Loucy (cell line): ENCODE measurements at regions not wholly inside any gene's neighbourhood (a gene's known extent, or its start where the extent isn't known, plus 50 kb on each side); places are given as distances from the start of the nearest gene placed in this dataset.

ENCODE experiments used
- H2AFZ ChIP-seq: fragments of 200-600 bp; sonication (generic); 2 replicates; pipeline ENCODE4 v1.6.0; 2016; ENCODE audit warnings: antibody characterized with exemption, mild to moderate bottlenecking, low read length, moderate library complexity
- H3F3A ChIP-seq: fragments of 200-600 bp; 2 replicates; pipeline ENCODE4 v1.6.0; 2016; ENCODE audit warnings: antibody characterized with exemption, low read depth, mild to moderate bottlenecking
- H3K27me3 ChIP-seq: fragments of 200-600 bp; sonication (generic); 2 replicates; pipeline ENCODE4 v1.6.1; 2014; ENCODE audit warnings: low read length, mild to moderate bottlenecking; ENCODE audit not compliant: insufficient read depth, poor library complexity, severe bottlenecking
- H3K36me3 ChIP-seq: fragments of 200-600 bp; sonication (generic); 2 replicates; pipeline ENCODE4 v1.6.1; 2016; ENCODE audit warnings: low read length; ENCODE audit not compliant: insufficient read depth
- H3K4me1 ChIP-seq: fragments of 200-600 bp; sonication (generic); 2 replicates; pipeline ENCODE4 v1.5.1; 2014; ENCODE audit warnings: low read length, mild to moderate bottlenecking; ENCODE audit not compliant: insufficient read depth, poor library complexity, severe bottlenecking
- H3K4me2 ChIP-seq: fragments of 200-600 bp; sonication (generic); 2 replicates; pipeline ENCODE4 v1.6.0; 2014; ENCODE audit warnings: antibody characterized with exemption, low read length, low read depth, mild to moderate bottlenecking; ENCODE audit not compliant: poor library complexity, severe bottlenecking
- H3K4me3 ChIP-seq: fragments of 200-600 bp; sonication (generic); 2 replicates; pipeline ENCODE4 v1.5.1; 2014; ENCODE audit warnings: low read length, mild to moderate bottlenecking, mixed read lengths; ENCODE audit not compliant: poor library complexity, severe bottlenecking
- H3K79me2 ChIP-seq: fragments of 200-600 bp; sonication (generic); 2 replicates; pipeline ENCODE4 v1.6.1; 2014; ENCODE audit warnings: low read length; ENCODE audit not compliant: insufficient read depth
- H3K9ac ChIP-seq: fragments of 200-600 bp; sonication (generic); 2 replicates; pipeline ENCODE4 v1.6.0; 2014; ENCODE audit warnings: mild to moderate bottlenecking, low read depth, low read length, moderate library complexity; ENCODE audit not compliant: poor library complexity, severe bottlenecking
- H3K9me2 ChIP-seq: fragments of 200-600 bp; sonication (generic); replicated peaks from 2 replicates; pipeline ENCODE4 v1.6.1; 2016; ENCODE audit warnings: low read depth, low read length, mixed read lengths
- H3K9me3 ChIP-seq: fragments of 200-600 bp; sonication (generic); 2 replicates; pipeline ENCODE4 v1.6.1; 2014; ENCODE audit warnings: mild to moderate bottlenecking, antibody characterized with exemption, low read length, low read depth; ENCODE audit not compliant: insufficient read depth
- H4K20me1 ChIP-seq: fragments of 200-600 bp; sonication (generic); 2 replicates; pipeline ENCODE4 v1.6.0; 2014; ENCODE audit warnings: antibody characterized with exemption, low read length, mild to moderate bottlenecking; ENCODE audit not compliant: insufficient read depth, poor library complexity, severe bottlenecking
- EZH2phosphoT487 ChIP-seq: fragments of 200-600 bp; IDR thresholded peaks from 2 replicates; pipeline ENCODE4 v1.6.1; 2018; ENCODE audit warnings: antibody characterized with exemption, mild to moderate bottlenecking, moderate library complexity, borderline replicate concordance
- TF ChIP-seq, protein P1 (sequence below): fragments of 200-600 bp; sonication (generic); conservative IDR thresholded peaks from 2 replicates; pipeline ENCODE4 v1.5.1; 2014; ENCODE audit warnings: mild to moderate bottlenecking, antibody characterized with exemption, low read length

DNA sequence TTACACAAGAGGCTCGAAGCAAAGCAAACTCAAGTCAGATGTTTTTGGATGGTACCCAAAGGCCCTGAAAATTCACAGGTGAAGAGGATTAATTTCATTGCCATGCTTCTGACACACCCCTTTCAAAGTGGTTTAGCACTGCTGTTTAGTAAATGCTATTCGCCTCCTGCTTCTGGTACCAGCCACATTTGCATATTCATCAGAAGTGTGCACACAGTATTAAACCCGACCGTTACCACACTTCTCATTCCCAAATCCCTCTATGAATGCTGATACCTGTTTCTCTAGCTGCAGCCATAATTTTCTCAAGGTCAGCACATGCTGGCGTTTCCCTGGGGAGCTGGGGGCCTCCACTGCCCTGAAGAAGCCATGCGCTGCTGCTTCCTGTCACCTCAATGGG is 179.8 kb upstream of the DAB1 start:
- H3K36me3 ChIP-seq: no peaks in the 10 kb centered on the region
- peak overlapping the region; percentile 87 for H3K4me2 ChIP-seq

DNA sequence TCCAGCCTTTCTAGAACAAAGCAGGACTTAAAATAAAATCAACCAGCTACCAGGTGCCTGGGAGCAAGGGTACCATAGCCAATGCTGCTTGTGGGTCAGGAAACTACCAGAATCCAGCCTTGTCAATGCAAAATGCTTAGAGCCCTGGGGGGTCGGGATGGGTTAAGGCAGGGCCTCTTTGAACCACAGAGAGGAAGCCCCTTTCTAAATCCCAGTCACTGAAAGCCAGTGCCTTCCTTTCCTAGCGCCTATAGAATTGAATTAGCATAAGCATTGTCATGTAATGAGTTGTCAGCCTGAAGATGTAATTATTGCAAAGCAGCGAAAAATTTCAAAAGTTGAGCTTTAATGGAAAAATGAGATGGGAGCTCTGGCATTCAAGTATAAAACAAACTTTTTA is 176.6 kb upstream of the DAB1 start:
- no peaks in the 10 kb centered on the region for H3F3A ChIP-seq
- no peaks in the 10 kb centered on the region for H3K79me2 ChIP-seq
- H3K27me3 ChIP-seq: no peaks in the 10 kb centered on the region
- H3K9me3 ChIP-seq: no peaks in the 10 kb centered on the region
- no peaks in the 10 kb centered on the region for H3K9me2 ChIP-seq
- H3K4me3 ChIP-seq: no peak overlapping the region
- H2AFZ ChIP-seq: no peak overlapping the region
- H4K20me1 ChIP-seq: no peaks in the 10 kb centered on the region
- TF ChIP-seq, protein P1, sequence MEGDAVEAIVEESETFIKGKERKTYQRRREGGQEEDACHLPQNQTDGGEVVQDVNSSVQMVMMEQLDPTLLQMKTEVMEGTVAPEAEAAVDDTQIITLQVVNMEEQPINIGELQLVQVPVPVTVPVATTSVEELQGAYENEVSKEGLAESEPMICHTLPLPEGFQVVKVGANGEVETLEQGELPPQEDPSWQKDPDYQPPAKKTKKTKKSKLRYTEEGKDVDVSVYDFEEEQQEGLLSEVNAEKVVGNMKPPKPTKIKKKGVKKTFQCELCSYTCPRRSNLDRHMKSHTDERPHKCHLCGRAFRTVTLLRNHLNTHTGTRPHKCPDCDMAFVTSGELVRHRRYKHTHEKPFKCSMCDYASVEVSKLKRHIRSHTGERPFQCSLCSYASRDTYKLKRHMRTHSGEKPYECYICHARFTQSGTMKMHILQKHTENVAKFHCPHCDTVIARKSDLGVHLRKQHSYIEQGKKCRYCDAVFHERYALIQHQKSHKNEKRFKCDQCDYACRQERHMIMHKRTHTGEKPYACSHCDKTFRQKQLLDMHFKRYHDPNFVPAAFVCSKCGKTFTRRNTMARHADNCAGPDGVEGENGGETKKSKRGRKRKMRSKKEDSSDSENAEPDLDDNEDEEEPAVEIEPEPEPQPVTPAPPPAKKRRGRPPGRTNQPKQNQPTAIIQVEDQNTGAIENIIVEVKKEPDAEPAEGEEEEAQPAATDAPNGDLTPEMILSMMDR: no peak
- TF ChIP-seq EZH2phosphoT487: no peak
- H3K4me2 ChIP-seq: no peak overlapping the region
- no peak overlapping the region for H3K9ac ChIP-seq
- H3K36me3 ChIP-seq: no peaks in the 10 kb centered on the region
- peaks cover 18% of the 10 kb centered on the region for H3K4me1 ChIP-seq

More for the DNA sequence above, 179.8 kb upstream of the DAB1 start:
- Histone ChIP-seq H3K9ac (peak overlapping the region; percentile 42), H3K9me2 (no peaks in the 10 kb centered on the region), H3K27me3 (no peaks in the 10 kb centered on the region), H3K4me1 (peaks cover 18% of the 10 kb centered on the region), H3K9me3 (no peaks in the 10 kb centered on the region), H4K20me1 (no peaks in the 10 kb centered on the region), H3F3A (no peaks in the 10 kb centered on the region), H3K4me3 (peak overlapping the region; percentile 63), H2AFZ (peak overlapping the region; percentile 67), H3K79me2 (no peaks in the 10 kb centered on the region)
- TF ChIP-seq, protein P1: no peak
- no peak for TF ChIP-seq EZH2phosphoT487

DNA sequence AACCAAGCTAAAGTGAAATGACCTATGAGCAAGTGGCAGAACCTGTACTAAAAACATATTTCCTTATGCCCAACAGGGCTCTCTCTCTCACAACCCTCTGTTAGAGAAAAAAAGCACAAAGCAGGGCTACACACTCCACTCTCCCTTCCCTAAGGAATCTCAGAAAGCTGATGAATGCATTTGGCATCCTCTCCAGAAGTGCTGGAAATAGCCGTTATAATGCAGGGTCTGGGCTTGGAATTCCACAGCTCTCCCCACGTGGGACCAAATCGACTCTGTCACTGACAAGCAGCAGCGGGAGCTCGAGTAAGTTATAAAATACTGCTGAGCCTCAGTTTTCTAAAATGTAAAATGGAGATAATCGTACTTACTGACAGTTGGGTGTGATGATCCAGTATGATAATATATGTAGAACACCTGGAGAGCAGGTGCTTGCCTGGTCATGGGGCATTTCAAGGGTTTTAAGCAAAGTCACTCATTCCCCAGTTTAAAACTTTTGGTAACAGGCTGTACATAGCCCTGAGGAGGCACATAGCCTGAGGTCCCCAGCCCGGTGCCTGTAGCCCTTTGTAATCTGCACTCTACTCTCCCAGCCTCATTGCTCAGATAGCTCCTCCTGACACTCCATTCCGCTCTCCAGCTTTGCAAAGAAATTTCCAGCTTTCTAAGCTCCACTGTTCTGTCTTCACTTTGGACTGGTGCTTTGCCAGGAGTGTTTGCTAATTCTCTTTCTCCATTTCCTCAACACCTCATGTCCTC is 175.6 kb upstream of the DAB1 start:
- H3K4me1 ChIP-seq: peaks cover 10% of the 10 kb centered on the region
- no peaks in the 10 kb centered on the region for H3K79me2 ChIP-seq
- TF ChIP-seq, protein P1: no peak
- no peak for TF ChIP-seq EZH2phosphoT487
- H3K4me2 ChIP-seq: no peak overlapping the region
- no peak overlapping the region for H2AFZ ChIP-seq
- H3K9me2 ChIP-seq: no peaks in the 10 kb centered on the region
- no peaks in the 10 kb centered on the region for H3F3A ChIP-seq
- no peaks in the 10 kb centered on the region for H3K36me3 ChIP-seq
- no peak overlapping the region for H3K9ac ChIP-seq
- no peak overlapping the region for H3K4me3 ChIP-seq
- H3K9me3 ChIP-seq: no peaks in the 10 kb centered on the region
- H4K20me1 ChIP-seq: no peaks in the 10 kb centered on the region
- H3K27me3 ChIP-seq: no peaks in the 10 kb centered on the region
